SIG-M5 treated with dmso at 0.1 percent for 504 hours (cell line): ENCODE measurements at regions not wholly inside any gene's neighbourhood (a gene's known extent, or its start where the extent isn't known, plus 50 kb on each side); places are given as distances from the start of the nearest gene placed in this dataset.
"Not testable (repeated sequence)": the region's sequence is repeated elsewhere in the genome, so short reads cannot be mapped to it uniquely, and the experiment has no call there.

Experiments
- DNase-seq: peaks from one replicate; lab custom pipeline; 2025; ENCODE audit not compliant: unreplicated experiment; lab: John Stamatoyannopoulos, UW

DNA sequence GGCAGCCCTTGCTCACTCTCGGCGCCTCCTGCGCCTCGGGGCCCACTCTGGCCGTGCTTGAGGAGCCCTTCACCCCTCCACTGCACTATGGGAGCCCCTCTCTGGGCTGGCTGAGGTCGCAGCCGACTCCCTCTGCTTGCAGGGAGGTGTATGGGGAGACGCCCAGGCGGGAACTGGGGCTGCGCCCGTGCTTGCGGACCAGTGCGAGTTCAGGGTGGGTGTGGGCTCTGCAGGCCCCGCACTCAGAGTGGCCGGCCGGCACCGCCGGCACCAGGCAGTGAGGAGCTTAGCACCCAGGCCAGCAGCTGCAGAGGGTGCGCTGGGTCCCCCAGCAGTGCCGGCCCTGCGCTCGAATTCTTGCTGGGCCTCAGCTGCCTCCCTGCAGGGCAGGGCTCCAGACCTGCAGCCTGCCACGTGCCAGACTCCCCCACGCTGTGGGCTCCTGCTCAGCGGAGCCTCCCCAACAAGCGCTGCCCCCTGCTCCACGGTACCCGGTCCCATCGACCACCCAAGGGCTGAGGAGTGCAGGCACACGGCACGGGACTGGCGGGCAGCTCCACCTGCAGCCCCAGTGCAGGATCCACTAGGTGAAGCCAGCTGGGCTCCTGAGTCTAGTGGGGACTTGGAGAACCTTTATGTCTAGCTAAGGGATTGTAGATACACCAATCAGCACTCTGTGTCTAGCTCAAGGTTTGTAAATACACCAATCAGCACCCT is 54.0 kb upstream of the WWC2 start:
- not testable (repeated sequence) for DNase-seq

GRCh38 chr4:183038436-183038835 is 60.6 kb upstream of the WWC2 start:
- no peak for DNase-seq

DNA sequence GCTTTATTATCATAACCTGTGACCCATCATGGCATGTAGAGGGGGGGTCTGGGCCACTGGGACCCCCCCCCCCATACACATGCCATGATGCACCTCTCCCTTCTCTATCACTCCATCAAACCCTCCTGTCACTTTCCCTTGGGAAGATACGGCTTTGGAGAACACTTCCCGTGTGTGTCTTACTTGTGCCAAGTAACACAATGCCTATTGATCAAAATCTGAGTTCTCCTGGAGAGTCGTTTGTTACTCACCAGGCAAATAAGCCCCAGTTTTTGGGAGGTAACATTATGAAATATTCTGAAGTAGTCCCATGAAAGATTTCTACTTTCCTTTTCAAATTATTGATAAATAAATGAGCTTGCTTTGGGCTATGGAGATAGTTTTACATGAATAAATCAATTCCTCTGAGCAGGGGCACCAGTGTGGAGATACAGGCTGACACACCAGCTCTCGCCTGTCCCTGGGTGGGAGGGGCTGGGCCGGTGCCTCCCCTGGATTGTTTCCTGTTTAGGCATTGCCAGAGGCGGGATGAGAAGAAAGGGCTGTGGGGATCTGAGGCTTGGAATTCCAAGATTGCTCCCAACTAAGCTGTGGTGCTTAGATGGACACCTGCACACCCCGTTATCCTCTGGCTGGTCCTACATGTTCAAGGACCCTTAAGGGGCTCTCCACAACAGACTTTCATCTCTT is 63.2 kb upstream of the WWC2 start:
- no peak for DNase-seq

DNA sequence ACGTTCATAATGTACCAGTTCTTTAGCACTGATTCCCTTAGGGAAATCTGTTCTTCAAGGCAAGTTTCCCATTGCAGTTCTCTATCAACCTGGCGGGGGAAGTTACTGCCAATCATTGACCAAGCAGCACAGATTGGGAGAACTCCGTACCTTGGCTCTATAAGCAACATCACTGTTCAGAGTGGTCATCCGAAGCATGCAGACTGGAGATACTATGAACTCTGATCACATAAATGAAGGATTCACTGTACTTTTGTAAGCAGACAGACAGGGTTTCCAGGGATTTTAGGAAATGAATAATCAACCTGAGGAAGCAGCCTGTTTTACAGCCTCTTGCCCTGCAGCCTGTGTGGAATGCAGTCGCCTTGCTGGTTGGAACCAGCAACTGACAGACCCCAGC is 63.8 kb upstream of the WWC2 start:
- DNase-seq, result no peak

DNA sequence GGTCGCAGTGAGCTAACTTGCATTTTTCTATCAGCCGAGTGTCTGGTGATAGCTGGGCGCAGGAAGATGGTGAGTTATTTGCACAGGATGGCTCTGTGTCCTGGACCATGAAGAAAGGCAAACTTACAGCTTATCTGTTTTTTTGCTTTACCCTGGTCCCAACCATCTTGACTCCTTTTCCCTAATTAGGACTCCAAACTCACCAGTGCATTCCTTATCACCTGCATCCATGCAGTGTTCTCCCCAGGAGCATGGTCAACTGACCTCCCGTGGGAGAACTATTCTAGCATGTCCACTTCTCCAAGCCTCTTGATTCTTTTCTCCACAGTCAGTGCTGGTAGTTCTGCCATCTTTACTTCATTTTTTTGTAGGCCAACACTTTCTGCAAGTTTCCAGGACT is 68.2 kb upstream of the WWC2 start:
- no peak for DNase-seq

DNA sequence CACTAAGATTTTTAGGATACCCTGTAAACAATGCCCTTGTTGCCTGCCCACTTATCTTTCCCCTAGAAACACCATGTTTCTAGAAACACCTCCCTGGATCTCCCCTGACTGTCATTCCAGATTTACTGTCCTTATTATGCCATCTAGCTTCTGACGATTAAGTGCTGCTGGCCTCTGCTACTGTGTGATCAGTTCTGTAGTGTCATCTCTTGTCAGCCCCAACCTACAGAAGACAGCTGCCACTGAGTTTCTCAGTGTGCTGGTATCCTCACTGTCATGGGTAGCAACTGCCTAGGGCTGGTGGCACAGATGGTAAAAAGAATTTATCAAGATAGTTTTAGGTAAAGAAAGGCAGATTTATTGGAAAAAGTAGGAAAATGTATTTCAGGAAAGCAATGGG is 68.7 kb upstream of the WWC2 start:
- DNase-seq, result no peak

- DNase-seq, result no peak
Measured at GRCh38 chr4:183029365-183029764, 69.7 kb upstream of the WWC2 start.

- no peak for DNase-seq
Measured at GRCh38 chr4:183026701-183027100, 72.4 kb upstream of the WWC2 start.

- no peak for DNase-seq
Measured at GRCh38 chr4:183022617-183023016, 76.4 kb upstream of the WWC2 start.

GRCh38 chr4:183017962-183018361 is 81.1 kb upstream of the WWC2 start:
- no peak for DNase-seq

DNA sequence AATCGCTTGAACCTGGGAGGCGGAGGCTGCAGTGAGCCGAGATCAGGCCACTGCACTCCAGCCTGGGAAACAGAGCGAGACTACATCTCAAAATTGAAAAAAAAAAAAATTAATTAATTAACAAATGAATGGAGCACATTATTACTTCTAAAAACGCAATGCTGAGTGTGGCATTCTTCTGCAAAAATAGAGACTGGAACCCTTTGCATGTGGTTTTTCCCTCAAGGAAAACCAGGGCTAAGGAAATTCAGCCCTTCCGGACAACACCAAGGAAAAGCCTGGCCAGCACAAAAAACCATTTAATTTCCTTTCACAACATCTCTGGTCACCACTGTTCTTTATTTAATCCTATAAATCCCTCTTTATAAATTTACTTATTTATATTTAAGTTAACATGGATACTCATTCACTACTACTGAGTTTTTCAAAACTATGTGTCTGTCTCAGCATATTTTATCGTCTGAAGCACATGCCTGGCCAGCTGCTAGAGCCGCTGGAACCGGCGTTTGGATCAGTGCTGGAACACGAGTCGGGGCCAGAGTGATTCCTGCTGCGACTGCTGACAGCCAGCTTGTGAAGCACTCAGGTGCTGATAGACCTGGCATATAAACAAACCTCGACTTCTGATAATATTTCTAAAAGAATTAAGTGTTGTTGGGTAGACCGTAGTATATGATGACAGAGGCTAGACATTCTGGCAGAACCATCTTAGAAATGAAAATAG is 84.5 kb upstream of the WWC2 start:
- no peak for DNase-seq

- no peak for DNase-seq
Measured at GRCh38 chr4:183013730-183014002, 85.4 kb upstream of the WWC2 start.

DNA sequence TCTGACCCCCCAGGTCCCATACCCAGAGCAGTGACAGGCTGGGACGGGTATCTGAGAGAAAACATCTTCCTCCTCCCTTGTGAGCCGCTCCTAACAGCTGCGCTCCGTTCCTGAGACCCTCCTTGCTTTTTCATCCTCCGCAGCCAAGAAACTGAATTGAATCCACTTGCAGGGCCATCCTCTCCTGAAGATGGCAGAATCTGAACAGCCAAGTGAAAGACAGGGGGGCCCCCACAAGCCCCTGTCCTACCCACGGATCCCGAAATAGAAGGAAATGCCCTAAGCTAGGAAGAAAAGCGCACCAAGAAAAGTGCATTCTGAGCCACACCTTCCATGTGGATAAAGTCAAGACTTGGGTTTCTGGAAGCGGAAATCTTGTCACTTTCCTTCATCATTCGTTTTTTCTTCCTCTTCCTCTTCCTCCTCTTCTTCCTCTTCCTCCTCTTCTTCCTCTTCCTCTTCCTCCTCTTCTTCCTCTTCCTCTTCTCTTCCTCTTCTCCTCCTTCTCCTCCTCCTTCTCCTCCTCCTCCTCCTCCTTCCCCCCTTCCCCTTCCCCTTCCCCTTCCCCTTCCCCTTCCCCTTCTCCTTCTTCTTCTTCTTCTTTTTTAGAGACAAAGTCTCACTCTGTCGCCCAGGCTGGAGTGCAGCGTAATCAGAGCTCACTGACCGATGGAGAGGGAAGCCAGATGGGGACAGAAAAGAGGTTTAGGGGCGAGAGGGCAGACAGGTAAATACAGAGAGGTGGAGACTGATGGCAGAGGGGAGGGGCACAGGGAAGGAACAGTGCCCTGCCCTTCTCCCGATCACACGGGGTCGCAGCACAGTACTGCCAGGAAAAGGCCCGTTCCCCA is 86.0 kb upstream of the WWC2 start:
- no peak for DNase-seq

DNA sequence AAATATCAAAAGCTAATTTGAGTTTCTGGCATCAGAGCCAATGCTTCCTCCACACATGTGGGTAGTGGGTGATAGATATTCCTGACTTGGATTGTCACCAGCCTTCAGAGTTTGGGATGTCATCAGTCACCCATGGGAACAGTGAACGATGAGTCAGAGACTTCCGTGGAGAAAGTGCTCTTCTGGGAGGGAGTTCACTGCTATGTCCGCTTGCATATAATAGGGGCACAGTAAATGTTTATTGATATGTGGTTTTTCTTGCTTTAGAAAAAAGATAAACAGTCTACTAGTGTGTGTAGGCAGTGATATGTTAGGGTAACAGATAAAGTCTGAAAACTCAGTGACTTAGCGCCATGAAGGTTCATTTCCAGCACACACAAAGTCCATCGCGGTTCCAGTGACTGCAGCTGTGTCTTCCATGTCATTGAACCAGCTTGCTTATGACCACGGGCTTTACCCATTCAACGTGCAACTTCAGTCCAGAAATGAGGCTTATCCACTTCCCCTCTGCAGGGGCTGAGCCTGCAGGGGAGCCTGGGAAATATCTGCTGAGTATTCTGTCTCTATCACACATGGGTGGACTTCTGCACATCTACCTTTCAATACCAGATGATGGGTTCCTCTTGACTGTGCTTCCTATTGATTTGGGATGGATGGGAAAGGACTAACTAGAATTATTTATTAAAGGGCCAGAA is 87.7 kb upstream of the WWC2 start:
- no peak for DNase-seq

- no peak for DNase-seq
Measured at GRCh38 chr4:183008492-183008891, 90.6 kb upstream of the WWC2 start.

DNA sequence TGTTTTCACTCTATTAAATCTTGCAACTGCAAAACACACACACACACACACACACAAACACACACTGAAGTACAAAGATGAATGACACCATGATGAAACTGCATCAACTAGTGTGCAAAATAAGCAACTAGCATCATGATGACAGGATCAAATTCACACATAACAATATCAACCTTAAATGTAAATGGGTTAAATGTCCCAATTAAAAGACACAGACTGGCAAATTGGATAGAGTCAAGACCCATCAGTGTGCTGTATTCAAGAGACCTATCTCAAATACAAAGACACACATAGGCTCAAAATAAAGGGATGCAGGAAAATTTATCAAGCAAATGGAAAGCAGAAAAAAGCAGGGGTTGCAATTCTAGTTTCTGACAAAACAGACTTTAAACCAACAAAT is 87.2 kb upstream of the DCTD start:
- not testable (repeated sequence) for DNase-seq

GRCh38 chr4:182994171-182994570 is 77.0 kb upstream of the DCTD start:
- no peak for DNase-seq

DNA sequence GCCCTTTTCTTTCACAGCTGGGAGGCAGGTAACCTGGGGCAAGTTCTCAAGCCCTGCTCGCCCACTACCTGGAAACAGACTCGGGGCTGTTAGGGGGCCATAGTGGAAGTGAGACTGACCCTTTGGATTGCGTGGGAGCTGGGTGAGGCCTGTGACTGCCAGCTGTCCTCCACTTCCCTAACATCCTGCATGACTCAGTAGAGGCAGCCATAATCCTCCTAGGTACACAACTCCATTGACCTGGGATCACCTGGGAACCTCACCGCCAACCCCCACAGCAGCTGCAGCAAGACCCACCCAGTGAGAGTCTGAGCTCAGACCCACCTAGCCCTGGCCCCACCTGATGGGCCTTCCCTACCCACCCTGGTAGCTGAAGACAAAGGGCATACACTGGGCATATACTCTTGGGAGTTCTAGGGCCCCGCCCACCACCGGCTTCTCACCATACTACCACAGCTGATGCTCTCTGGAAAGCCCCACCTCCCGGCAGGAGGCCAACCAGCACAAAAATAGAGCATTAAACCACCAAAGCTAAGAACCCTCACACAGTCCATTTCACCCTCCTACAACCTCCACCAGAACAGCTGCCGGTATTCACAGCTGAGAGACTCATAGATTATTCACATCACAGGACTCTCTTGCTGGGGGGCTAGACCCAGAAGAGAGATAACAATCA is 61.1 kb upstream of the DCTD start:
- DNase-seq, result no peak

- no peak for DNase-seq
Measured at GRCh38 chr4:182975806-182976205, 58.6 kb upstream of the DCTD start.

GRCh38 chr4:182973941-182974340 is 56.8 kb upstream of the DCTD start:
- DNase-seq, result no peak
